HCT116 (cell line): ENCODE measurements at regions not wholly inside any gene's neighbourhood (a gene's known extent, or its start where the extent isn't known, plus 50 kb on each side); places are given as distances from the start of the nearest gene placed in this dataset.

Experiments
- ATAC-seq: fragments of 200-7000 bp; cut with Tn5 transposase; 2 replicates; pipeline ENCODE4 v1.9.1; 2020; ENCODE audit warnings: mild to moderate bottlenecking, moderate library complexity
- BruUV-seq: library from RNA; stranded (reverse); fragments of 400-500 nt; replicated peaks from 2 replicates; lab custom pipeline; 2021; lab: Mats Ljungman, UMichigan
- CTCF ChIA-PET: fragments of 300-600 bp; sonication (Branson Sonifier 250); formaldehyde crosslinking; loops from one replicate; lab custom pipeline; 2021; ENCODE audit warnings: antibody characterized with exemption; lab: Charles Lee
- POLR2A ChIA-PET: fragments of 300-600, 350-600 bp; sonication (Branson Sonifier 250); formaldehyde crosslinking; loops from one replicate; lab custom pipeline; 2021; ENCODE audit warnings: antibody characterized with exemption; lab: Charles Lee
- RAD21 ChIA-PET, 2 experiments: fragments of 300-600 bp; sonication (Branson Sonifier 250); formaldehyde crosslinking; loops; one replicate each; lab custom pipeline; 2023; ENCODE audit warnings: low total read pairs in 2 of 2; ENCODE audit not compliant: uncharacterized antibody in 2 of 2, unreplicated experiment in 2 of 2, low non-redundant PET in 1 of 2; lab: Charles Lee
- DNase-seq: peaks from one replicate; pipeline ENCODE4 v3.0.0-alpha.2; 2010; ENCODE audit warnings: low read depth, low spot score
- H2AFZ ChIP-seq: fragments of 200-600 bp; shearing (Covaris generic), sonication (generic); 2 replicates; pipeline ENCODE4 v1.6.1; 2017; ENCODE audit warnings: low read depth, mixed run types, mixed read lengths, antibody characterized with exemption, low read length; ENCODE audit not compliant: poor library complexity, severe bottlenecking
- H3K27ac ChIP-seq: 2 replicates; pipeline ENCODE4 v1.5.1; 2012; ENCODE audit warnings: low read depth, low read length
- H3K27me3 ChIP-seq: fragments of 200-600 bp; sonication (generic); 2 replicates; pipeline ENCODE4 v1.6.1; 2016; ENCODE audit warnings: mixed run types, low read length, mixed read lengths; ENCODE audit not compliant: insufficient read depth
- H3K36me3 ChIP-seq, 2 experiments: fragments of 200-500 bp in 1 of 2; fragments of 200-600 bp in 1 of 2; sonication (Bioruptor generic) in 1 of 2; sonication (generic) in 1 of 2; 2 replicates each; pipeline versions ENCODE4 v1.5.1 to v1.6.1; 2014 to 2016; ENCODE audit warnings: low read length in 2 of 2, inconsistent platforms in 1 of 2, mixed read lengths in 1 of 2, mixed run types in 1 of 2; ENCODE audit not compliant: insufficient read depth in 2 of 2, control insufficient read depth in 1 of 2
- H3K4me1 ChIP-seq, 2 experiments: fragments of 200-600 bp in 1 of 2; sonication (generic) in 1 of 2; 2 replicates each; pipeline versions ENCODE4 v1.5.1 to v1.6.1; 2012 to 2017; ENCODE audit warnings: low read length in 2 of 2, inconsistent platforms in 1 of 2, mild to moderate bottlenecking in 1 of 2, mixed read lengths in 1 of 2, mixed run types in 1 of 2, moderate library complexity in 1 of 2; ENCODE audit not compliant: insufficient read depth in 2 of 2, control insufficient read depth in 1 of 2
- H3K4me2 ChIP-seq: fragments of 200-600 bp; sonication (generic); 2 replicates; pipeline ENCODE4 v1.6.1; 2017; ENCODE audit warnings: mixed run types, low read length, mixed read lengths
- H3K4me3 ChIP-seq, 2 experiments: fragments of 200-600 bp in 1 of 2; sonication (generic) in 1 of 2; replicated peaks in 1 of 2; 2 replicates each; pipeline ENCODE4 v1.5.1; 2011 to 2016; ENCODE audit warnings: low read length in 2 of 2, control low read depth in 1 of 2, low read depth in 1 of 2, mild to moderate bottlenecking in 1 of 2, mixed read lengths in 1 of 2, mixed run types in 1 of 2
- H3K79me2 ChIP-seq: fragments of 200-600 bp; sonication (generic); 2 replicates; pipeline ENCODE4 v1.6.1; 2017; ENCODE audit warnings: mild to moderate bottlenecking, mixed run types, low read length, moderate library complexity, mixed read lengths; ENCODE audit not compliant: insufficient read depth
- H3K9ac ChIP-seq: fragments of 200-600 bp; sonication (generic); 2 replicates; pipeline ENCODE4 v1.6.1; 2016; ENCODE audit warnings: low read length, mixed read lengths
- H3K9me2 ChIP-seq: fragments of 200-600 bp; sonication (generic), shearing (Covaris generic); 2 replicates; pipeline ENCODE4 v1.6.1; 2017; ENCODE audit warnings: mixed run types, mild to moderate bottlenecking, moderate library complexity; ENCODE audit not compliant: insufficient read depth
- H3K9me3 ChIP-seq, 2 experiments: fragments of 200-500 bp in 1 of 2; fragments of 200-600 bp in 1 of 2; sonication (Bioruptor generic) in 1 of 2; sonication (generic) in 1 of 2; 2 replicates each; pipeline ENCODE4 v1.6.1; 2014 to 2017; ENCODE audit warnings: low read length in 2 of 2, mixed read lengths in 2 of 2, inconsistent platforms in 1 of 2, low read depth in 1 of 2, mild to moderate bottlenecking in 1 of 2, mixed run types in 1 of 2, moderate library complexity in 1 of 2; ENCODE audit not compliant: control insufficient read depth in 1 of 2, insufficient read depth in 1 of 2
- H4K20me1 ChIP-seq: fragments of 200-600 bp; sonication (generic), shearing (Covaris generic); 2 replicates; pipeline ENCODE4 v1.6.1; 2017; ENCODE audit warnings: mixed run types, mild to moderate bottlenecking, moderate library complexity; ENCODE audit not compliant: insufficient read depth
- CEBPB ChIP-seq: IDR thresholded peaks from 2 replicates; pipeline ENCODE4 v1.6.1; 2012; ENCODE audit warnings: low read depth
- EGR1 ChIP-seq: IDR thresholded peaks from 2 replicates; pipeline ENCODE4 v1.6.1; 2012; ENCODE audit warnings: low read depth
- EZH2phosphoT487 ChIP-seq: fragments of 200-600 bp; IDR thresholded peaks from 2 replicates; pipeline ENCODE4 v1.6.1; 2018; ENCODE audit warnings: antibody characterized with exemption, borderline replicate concordance
- POLR2A ChIP-seq: IDR thresholded peaks from 2 replicates; pipeline ENCODE4 v1.7.0; 2011; ENCODE audit warnings: borderline replicate concordance; ENCODE audit not compliant: insufficient read depth, insufficient read length; ENCODE audit errors: extremely low read depth
- ZNF274 ChIP-seq: fragments of 200-500 bp; sonication (Bioruptor generic); IDR thresholded peaks from 2 replicates; pipeline ENCODE4 v1.6.1; 2014; ENCODE audit warnings: mild to moderate bottlenecking, low read depth, low read length, inconsistent platforms
- intact Hi-C: fragments of 100-400 bp; cut with micrococcal nuclease; formaldehyde crosslinking; loops from 2 replicates; pipeline ENCODE4 v1.10.0; 2022
- TF ChIP-seq, protein P1 (sequence below), 3 experiments: fragments of 200-600 bp in 1 of 3; sonication (generic) in 1 of 3; IDR thresholded peaks in 2 of 3; conservative IDR thresholded peaks in 1 of 3; 2 replicates each; pipeline ENCODE4 v1.5.1; 2012 to 2017; ENCODE audit warnings: low read depth in 2 of 3, low read length in 2 of 3, antibody characterized with exemption in 1 of 3, borderline replicate concordance in 1 of 3, control low read depth in 1 of 3, mild to moderate bottlenecking in 1 of 3, mixed read lengths in 1 of 3, mixed run types in 1 of 3, moderate library complexity in 1 of 3; ENCODE audit not compliant: insufficient read depth in 1 of 3
- TF ChIP-seq, protein P2 (sequence below): IDR thresholded peaks from 2 replicates; pipeline ENCODE4 v1.6.1; 2012

DNA sequence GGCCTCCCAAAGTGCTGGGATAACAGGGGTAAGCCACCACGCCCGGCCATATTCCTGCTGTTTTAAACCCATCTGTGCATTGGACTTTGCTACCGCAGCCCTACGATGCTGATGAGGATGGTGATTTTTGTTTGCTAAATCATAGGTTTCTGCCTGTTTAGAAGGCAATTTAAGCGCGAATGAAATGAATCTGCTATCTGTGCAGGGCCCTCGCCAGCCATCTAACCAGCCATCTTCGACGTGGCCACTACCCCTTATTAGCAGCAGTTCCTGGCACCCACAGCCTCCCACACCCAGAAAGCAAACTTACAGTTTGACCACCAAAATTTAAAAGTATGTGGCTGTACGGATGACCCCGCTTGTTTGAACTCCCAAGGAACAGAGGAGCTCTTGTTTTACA, 178.5 kb downstream of the SHOX start:
- no TSS peak for BruUV-seq
- Histone ChIP-seq H3K4me1 (no peaks in the 10 kb centered on the region), H3K27me3 (peaks cover 7% of the 10 kb centered on the region; the same call in 1 of the 2 replicates), H3K9me2 (no peaks in the 10 kb centered on the region), H2AFZ (no peak overlapping the region), H3K9me3 (no peaks in the 10 kb centered on the region), H3K27ac (no peak overlapping the region), H3K36me3 (no peaks in the 10 kb centered on the region), H4K20me1 (no peaks in the 10 kb centered on the region), H3K4me3 (no peak overlapping the region), H3K9ac (no peak overlapping the region), H3K79me2 (no peaks in the 10 kb centered on the region), H3K4me2 (no peak overlapping the region)
- ChIA-PET POLR2A (no interaction called here), RAD21 (no interaction called here), CTCF (no interaction called here)
- intact Hi-C loops = no loop called here
- ATAC-seq = no peak
- DNase-seq = no peak
- TF ChIP-seq EGR1 (no peak), EZH2phosphoT487 (no peak)
- TF ChIP-seq, protein P1, sequence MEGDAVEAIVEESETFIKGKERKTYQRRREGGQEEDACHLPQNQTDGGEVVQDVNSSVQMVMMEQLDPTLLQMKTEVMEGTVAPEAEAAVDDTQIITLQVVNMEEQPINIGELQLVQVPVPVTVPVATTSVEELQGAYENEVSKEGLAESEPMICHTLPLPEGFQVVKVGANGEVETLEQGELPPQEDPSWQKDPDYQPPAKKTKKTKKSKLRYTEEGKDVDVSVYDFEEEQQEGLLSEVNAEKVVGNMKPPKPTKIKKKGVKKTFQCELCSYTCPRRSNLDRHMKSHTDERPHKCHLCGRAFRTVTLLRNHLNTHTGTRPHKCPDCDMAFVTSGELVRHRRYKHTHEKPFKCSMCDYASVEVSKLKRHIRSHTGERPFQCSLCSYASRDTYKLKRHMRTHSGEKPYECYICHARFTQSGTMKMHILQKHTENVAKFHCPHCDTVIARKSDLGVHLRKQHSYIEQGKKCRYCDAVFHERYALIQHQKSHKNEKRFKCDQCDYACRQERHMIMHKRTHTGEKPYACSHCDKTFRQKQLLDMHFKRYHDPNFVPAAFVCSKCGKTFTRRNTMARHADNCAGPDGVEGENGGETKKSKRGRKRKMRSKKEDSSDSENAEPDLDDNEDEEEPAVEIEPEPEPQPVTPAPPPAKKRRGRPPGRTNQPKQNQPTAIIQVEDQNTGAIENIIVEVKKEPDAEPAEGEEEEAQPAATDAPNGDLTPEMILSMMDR (IDR thresholded peaks at IDR 0.05 in 2 of 3, conservative IDR thresholded peaks at IDR 0.05 in 1 of 3; ENCODE audit: borderline replicate concordance in 1 of 3, insufficient read depth in 1 of 3, low read depth in 2 of 3, low read length in 2 of 3) = no peak
- TF ChIP-seq, protein P2, sequence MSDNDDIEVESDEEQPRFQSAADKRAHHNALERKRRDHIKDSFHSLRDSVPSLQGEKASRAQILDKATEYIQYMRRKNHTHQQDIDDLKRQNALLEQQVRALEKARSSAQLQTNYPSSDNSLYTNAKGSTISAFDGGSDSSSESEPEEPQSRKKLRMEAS = no peak

DNA sequence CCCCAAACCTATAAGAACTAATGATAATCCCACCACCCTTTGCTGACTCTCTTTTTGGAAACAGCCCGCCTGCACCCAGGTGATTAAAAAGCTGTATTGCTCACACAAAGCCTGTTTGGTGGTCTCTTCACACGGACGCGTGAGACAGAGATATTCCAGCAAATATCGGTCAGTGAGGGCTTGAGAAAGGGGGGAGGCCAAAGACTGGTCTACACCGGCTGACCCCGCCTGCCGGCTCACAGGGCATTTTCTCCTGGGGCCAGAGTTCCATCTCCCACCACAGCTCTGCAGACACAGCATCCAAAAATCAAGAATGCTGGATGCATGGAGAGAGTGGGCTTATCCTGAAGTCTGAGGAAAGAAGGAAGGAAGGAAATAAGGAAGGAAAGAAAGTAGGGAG, 176.0 kb downstream of the SHOX start:
- Histone ChIP-seq H3K27me3 (peaks cover 7% of the 10 kb centered on the region; the same call in 1 of the 2 replicates), H3K27ac (no peak overlapping the region), H3K9me2 (no peaks in the 10 kb centered on the region), H3K4me2 (no peak overlapping the region), H3K4me1 (no peaks in the 10 kb centered on the region), H3K79me2 (no peaks in the 10 kb centered on the region), H2AFZ (no peak overlapping the region), H3K9ac (no peak overlapping the region), H4K20me1 (no peaks in the 10 kb centered on the region), H3K9me3 (no peaks in the 10 kb centered on the region), H3K4me3 (no peak overlapping the region), H3K36me3 (no peaks in the 10 kb centered on the region)
- DNase-seq (no peak), ATAC-seq (no peak)
- ChIA-PET CTCF (no interaction called here), RAD21 (no interaction called here), POLR2A (no interaction called here)
- intact Hi-C loops = no loop called here
- no TSS peak for BruUV-seq
- TF ChIP-seq POLR2A = no peak
- no peak for TF ChIP-seq CEBPB
- TF ChIP-seq ZNF274 = no peak
